ENCODE measurements at regions not wholly inside any gene's neighbourhood (a gene's known extent, or its start where the extent isn't known, plus 50 kb on each side); places are given as distances from the start of the nearest gene placed in this dataset.

DNA sequence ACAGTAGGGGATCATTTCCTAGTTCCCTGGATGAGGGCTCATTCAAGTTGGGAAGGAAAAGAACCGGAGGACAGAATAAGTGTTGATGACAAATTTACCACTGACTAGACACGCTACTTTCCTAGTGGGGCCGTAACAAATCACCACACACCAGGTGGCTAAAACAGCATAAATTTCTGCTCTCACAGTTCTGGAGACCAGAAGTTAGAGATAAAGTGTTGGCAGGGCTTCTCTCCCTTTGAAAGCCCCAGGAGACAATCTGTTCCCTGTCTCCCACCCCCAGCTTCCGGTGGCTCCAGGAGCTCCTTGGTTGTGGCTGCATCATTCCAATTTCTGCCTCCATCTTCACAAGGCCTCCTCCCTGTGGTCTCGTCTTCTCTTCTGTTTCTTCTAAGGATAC, 65.4 kb upstream of the ARGLU1 start:
- no peak for TF ChIP-seq CTCF (conservative IDR thresholded peaks at IDR 0.05)
- no peak for TF ChIP-seq ZFX (IDR thresholded peaks at IDR 0.05)

Data from C4-2B (cell line).